ENCODE measurements at regions not wholly inside any gene's neighbourhood (a gene's known extent, or its start where the extent isn't known, plus 50 kb on each side); places are given as distances from the start of the nearest gene placed in this dataset.

- in situ Hi-C loops (cut with MboI) = no loop called here
- H3K27me3 ChIP-seq (ENCODE audit: control insufficient read depth in 2 of 2, insufficient read depth in 2 of 2, low read length in 2 of 2) = no peaks in the 10 kb centered on the region
- H3K27ac ChIP-seq (ENCODE audit: extremely low read depth, low read depth, low read length) = no peak overlapping the region
- TF ChIP-seq ZNF277 (CRISPR knock-in tag; IDR thresholded peaks at IDR 0.05; ENCODE audit: borderline replicate concordance) = no peak
- TF ChIP-seq, protein P1, sequence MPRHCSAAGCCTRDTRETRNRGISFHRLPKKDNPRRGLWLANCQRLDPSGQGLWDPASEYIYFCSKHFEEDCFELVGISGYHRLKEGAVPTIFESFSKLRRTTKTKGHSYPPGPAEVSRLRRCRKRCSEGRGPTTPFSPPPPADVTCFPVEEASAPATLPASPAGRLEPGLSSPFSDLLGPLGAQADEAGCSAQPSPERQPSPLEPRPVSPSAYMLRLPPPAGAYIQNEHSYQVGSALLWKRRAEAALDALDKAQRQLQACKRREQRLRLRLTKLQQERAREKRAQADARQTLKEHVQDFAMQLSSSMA (CRISPR knock-in tag; IDR thresholded peaks at IDR 0.05) = no peak
- TF ChIP-seq ZFX (CRISPR knock-in tag; IDR thresholded peaks at IDR 0.05) = no peak
- no peak for TF ChIP-seq ZNF764 (CRISPR knock-in tag; IDR thresholded peaks at IDR 0.05; ENCODE audit: low read depth)
- TF ChIP-seq ZNF830 (CRISPR knock-in tag; IDR thresholded peaks at IDR 0.05) = no peak
- no peak for TF ChIP-seq MCM5 (IDR thresholded peaks at IDR 0.05; ENCODE audit: low read depth)
- peaks cover 4% of the 10 kb centered on the region; the same call in 1 of the 3 replicates for H3K36me3 ChIP-seq (ENCODE audit: control insufficient read depth, insufficient read depth, low read length)
- no peaks in the 10 kb centered on the region for H4K20me1 ChIP-seq (replicated peaks; ENCODE audit: control insufficient read depth, insufficient read depth, low read length)
- H3K4me2 ChIP-seq (ENCODE audit: insufficient read depth, low read length) = no peak overlapping the region
- no TSS peak for BruUV-seq (replicated peaks)
- ChIA-PET POLR2A (no interaction called here), CTCF (ENCODE audit: low intra/inter-chr PET ratio) (no interaction called here)
- H3K4me3 ChIP-seq = no peak overlapping the region
- no peak for ATAC-seq
- no peak for DNase-seq (ENCODE audit: extremely low read depth in 1 of 4, low spot score in 3 of 4)
- intact Hi-C loops (cut with micrococcal nuclease) = no loop called here
- peaks cover 21 to 28% of the 10 kb centered on the region in 2 experiments for H3K4me1 ChIP-seq (replicated peaks in 1 of 2; ENCODE audit: control insufficient read depth in 2 of 2, insufficient read depth in 2 of 2, low read length in 2 of 2)
- no peak overlapping the region for H3K9ac ChIP-seq (ENCODE audit: insufficient read depth in 1 of 2, low read depth in 2 of 2, low read length in 2 of 2)
- FAIRE-seq = no peak
- H3K9me1 ChIP-seq (ENCODE audit: control insufficient read depth, insufficient read depth, low read length) = no peaks in the 10 kb centered on the region
- no peak overlapping the region for H2AFZ ChIP-seq (ENCODE audit: low read depth, low read length)
- WGBS (ENCODE audit: insufficient coverage, low coverage, missing lambda C conversion rate) = over 99% methylated on average over 17 of the region's 37 CpGs
- peaks cover 6% of the 10 kb centered on the region for H3K9me3 ChIP-seq (replicated peaks; ENCODE audit: control insufficient read depth, insufficient read depth, low read depth, low read length)
- H3K79me2 ChIP-seq (ENCODE audit: control insufficient read depth, insufficient read depth, low read length) = peaks cover 10% of the 10 kb centered on the region; the same call in 2 of the 3 replicates
Observed at GRCh38 chr10:28815681-28816080, 138.4 kb downstream of the BAMBI start.
